ENCODE measurements at regions not wholly inside any gene's neighbourhood (a gene's known extent, or its start where the extent isn't known, plus 50 kb on each side); places are given as distances from the start of the nearest gene placed in this dataset.

GRCh38 chr17:36824678-36825101, 112.6 kb upstream of the LHX1 start:
- ChIA-PET POLR2A (ENCODE audit: partially characterized antibody) (no interaction called here), CTCF (ENCODE audit: partially characterized antibody) (no interaction called here)
- intact Hi-C loops (cut with micrococcal nuclease) = no loop called here
- H3K4me1 ChIP-seq (ENCODE audit: insufficient read depth, low read length) = no peaks in the 10 kb centered on the region
- Mint-ChIP-seq H3K9me3 (no peaks in the 10 kb centered on the region), H3K4me1 (peaks cover 0 to 1% (median 0%) of the 10 kb centered on the region in 4 donors), H3K4me3 (no peak overlapping the region), H3K27ac (no peak overlapping the region), H3K36me3 (no peaks in the 10 kb centered on the region), H3K27me3 (peaks cover 37 to 38% of the 10 kb centered on the region in 2 donors)
- H3K4me3 ChIP-seq (ENCODE audit: low read length in 2 of 2) = no peak overlapping the region
- H3K36me3 ChIP-seq (ENCODE audit: insufficient read depth, low read length) = no peaks in the 10 kb centered on the region
- no peaks in the 10 kb centered on the region for H3K9me3 ChIP-seq (ENCODE audit: control insufficient read depth in 1 of 2, low read length in 2 of 2)
- no peak overlapping the region for H3K27ac ChIP-seq (ENCODE audit: low read depth, low read length)
- no peak for DNase-seq
- H3K27me3 ChIP-seq (ENCODE audit: insufficient read depth, low read length) = no peaks in the 10 kb centered on the region

GRCh38 chr17:36825113-36825512, 112.2 kb upstream of the LHX1 start:
- no peak for DNase-seq
- Mint-ChIP-seq H3K4me1 (peaks cover 0 to 1% (median 0%) of the 10 kb centered on the region in 4 donors), H3K4me3 (no peak overlapping the region), H3K27ac (no peak overlapping the region), H3K27me3 (peaks cover 37 to 38% of the 10 kb centered on the region in 2 donors), H3K9me3 (no peaks in the 10 kb centered on the region), H3K36me3 (no peaks in the 10 kb centered on the region)
- Histone ChIP-seq H3K36me3 (ENCODE audit: insufficient read depth, low read length) (no peaks in the 10 kb centered on the region), H3K9me3 (ENCODE audit: control insufficient read depth in 1 of 2, low read length in 2 of 2) (no peaks in the 10 kb centered on the region), H3K27ac (ENCODE audit: low read depth, low read length) (no peak overlapping the region), H3K4me3 (ENCODE audit: low read length in 2 of 2) (no peak overlapping the region), H3K27me3 (ENCODE audit: insufficient read depth, low read length) (no peaks in the 10 kb centered on the region), H3K4me1 (ENCODE audit: insufficient read depth, low read length) (no peaks in the 10 kb centered on the region)
- ChIA-PET CTCF (ENCODE audit: partially characterized antibody) (no interaction called here), POLR2A (ENCODE audit: partially characterized antibody) (no interaction called here)
- intact Hi-C loops (cut with micrococcal nuclease) = no loop called here

DNA sequence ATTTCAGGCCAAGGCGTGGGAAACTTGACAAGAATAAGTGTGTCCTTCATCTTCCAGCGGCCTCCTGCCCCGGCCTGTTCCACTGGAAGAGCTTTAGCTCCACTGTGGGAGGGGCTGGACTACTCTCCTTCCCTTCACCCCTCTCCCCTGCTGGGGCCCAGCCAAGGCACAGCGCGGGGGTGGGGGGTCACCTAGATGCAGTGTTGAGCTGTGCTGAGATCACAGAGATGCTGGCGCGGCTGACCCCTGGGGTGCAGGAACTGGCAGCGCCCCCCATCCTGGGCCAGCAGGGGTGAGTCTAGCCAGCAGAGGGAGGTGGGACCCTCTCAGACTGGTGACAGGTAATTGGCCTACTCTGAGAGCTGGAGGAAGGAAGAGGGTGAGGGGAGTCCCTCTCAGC, 111.8 kb upstream of the LHX1 start:
- Mint-ChIP-seq H3K36me3 (no peaks in the 10 kb centered on the region), H3K9me3 (no peaks in the 10 kb centered on the region), H3K27me3 (peaks cover 37% of the 10 kb centered on the region in 2 donors), H3K4me3 (no peak overlapping the region), H3K4me1 (peaks cover 0 to 1% (median 0%) of the 10 kb centered on the region in 4 donors), H3K27ac (no peak overlapping the region)
- POLR2A ChIA-PET (ENCODE audit: partially characterized antibody) = no interaction called here
- H3K36me3 ChIP-seq (ENCODE audit: insufficient read depth, low read length) = no peaks in the 10 kb centered on the region
- no peaks in the 10 kb centered on the region for H3K9me3 ChIP-seq (ENCODE audit: control insufficient read depth in 1 of 2, low read length in 2 of 2)
- H3K27ac ChIP-seq (ENCODE audit: low read depth, low read length) = no peak overlapping the region
- DNase-seq = no peak
- no peak overlapping the region for H3K4me3 ChIP-seq (ENCODE audit: low read length in 2 of 2)
- H3K27me3 ChIP-seq (ENCODE audit: insufficient read depth, low read length) = no peaks in the 10 kb centered on the region
- intact Hi-C loops (cut with micrococcal nuclease) = no loop called here
- CTCF ChIA-PET (ENCODE audit: partially characterized antibody) = no interaction called here
- no peaks in the 10 kb centered on the region for H3K4me1 ChIP-seq (ENCODE audit: insufficient read depth, low read length)

DNA sequence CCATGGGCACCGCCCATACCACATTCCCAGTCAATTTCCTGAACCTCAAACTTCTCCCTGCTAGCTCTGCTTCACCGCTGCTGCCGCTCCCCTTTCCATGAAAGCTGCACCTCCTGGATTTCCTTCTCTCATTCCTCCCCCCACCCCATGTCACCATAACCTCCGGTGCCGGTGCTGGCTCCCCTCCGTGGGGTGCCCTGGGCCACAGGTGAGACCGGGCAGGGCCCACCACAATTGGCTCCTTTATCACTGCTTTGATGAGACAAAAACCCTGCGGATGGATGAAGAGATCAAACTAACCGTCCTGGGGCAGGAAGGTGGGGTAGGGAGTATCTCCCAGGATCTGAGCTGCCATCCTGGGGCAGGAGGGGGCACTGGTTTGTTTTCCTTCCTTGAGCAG, 111.3 kb upstream of the LHX1 start:
- H3K27me3 ChIP-seq (ENCODE audit: insufficient read depth, low read length) = no peaks in the 10 kb centered on the region
- no peaks in the 10 kb centered on the region for H3K36me3 ChIP-seq (ENCODE audit: insufficient read depth, low read length)
- Mint-ChIP-seq H3K4me1 (peaks cover 0 to 1% (median 0%) of the 10 kb centered on the region in 4 donors), H3K27ac (no peak overlapping the region), H3K36me3 (no peaks in the 10 kb centered on the region), H3K9me3 (no peaks in the 10 kb centered on the region), H3K4me3 (no peak overlapping the region), H3K27me3 (peaks cover 36% of the 10 kb centered on the region in 2 donors)
- H3K4me3 ChIP-seq (ENCODE audit: low read length in 2 of 2) = no peak overlapping the region
- intact Hi-C loops (cut with micrococcal nuclease) = no loop called here
- DNase-seq = no peak
- ChIA-PET POLR2A (ENCODE audit: partially characterized antibody) (no interaction called here), CTCF (ENCODE audit: partially characterized antibody) (no interaction called here)
- no peaks in the 10 kb centered on the region for H3K4me1 ChIP-seq (ENCODE audit: insufficient read depth, low read length)
- H3K9me3 ChIP-seq (ENCODE audit: control insufficient read depth in 1 of 2, low read length in 2 of 2) = no peaks in the 10 kb centered on the region
- H3K27ac ChIP-seq (ENCODE audit: low read depth, low read length) = no peak overlapping the region

GRCh38 chr17:36827081-36827480, 110.2 kb upstream of the LHX1 start:
- no peak overlapping the region for H3K27ac ChIP-seq (ENCODE audit: low read depth, low read length)
- H3K27me3 ChIP-seq (ENCODE audit: insufficient read depth, low read length) = no peaks in the 10 kb centered on the region
- H3K9me3 ChIP-seq (ENCODE audit: control insufficient read depth in 1 of 2, low read length in 2 of 2) = no peaks in the 10 kb centered on the region
- H3K9me3 Mint-ChIP-seq = no peaks in the 10 kb centered on the region
- H3K27ac Mint-ChIP-seq = no peak overlapping the region
- H3K4me1 ChIP-seq (ENCODE audit: insufficient read depth, low read length) = no peaks in the 10 kb centered on the region
- H3K4me1 Mint-ChIP-seq = peaks cover 0 to 1% (median 0%) of the 10 kb centered on the region in 4 donors
- no peak overlapping the region for H3K4me3 Mint-ChIP-seq
- intact Hi-C loops (cut with micrococcal nuclease) = no loop called here
- POLR2A ChIA-PET (ENCODE audit: partially characterized antibody) = no interaction called here
- no peak overlapping the region for H3K4me3 ChIP-seq (ENCODE audit: low read length in 2 of 2)
- DNase-seq = no peak
- no peaks in the 10 kb centered on the region for H3K36me3 Mint-ChIP-seq
- no peaks in the 10 kb centered on the region for H3K36me3 ChIP-seq (ENCODE audit: insufficient read depth, low read length)
- CTCF ChIA-PET (ENCODE audit: partially characterized antibody) = no interaction called here
- peaks cover 28% of the 10 kb centered on the region in 2 donors for H3K27me3 Mint-ChIP-seq

- Mint-ChIP-seq H3K27me3 (peaks cover 22 to 24% of the 10 kb centered on the region in 2 donors), H3K27ac (no peak overlapping the region), H3K36me3 (no peaks in the 10 kb centered on the region), H3K9me3 (no peaks in the 10 kb centered on the region), H3K4me3 (no peak overlapping the region), H3K4me1 (peaks cover 0 to 1% (median 0%) of the 10 kb centered on the region in 4 donors)
- no peaks in the 10 kb centered on the region for H3K4me1 ChIP-seq (ENCODE audit: insufficient read depth, low read length)
- H3K4me3 ChIP-seq (ENCODE audit: low read length in 2 of 2) = no peak overlapping the region
- no peak for DNase-seq
- CTCF ChIA-PET (ENCODE audit: partially characterized antibody) = no interaction called here
- no peaks in the 10 kb centered on the region for H3K9me3 ChIP-seq (ENCODE audit: control insufficient read depth in 1 of 2, low read length in 2 of 2)
- no peaks in the 10 kb centered on the region for H3K27me3 ChIP-seq (ENCODE audit: insufficient read depth, low read length)
- H3K27ac ChIP-seq (ENCODE audit: low read depth, low read length) = no peak overlapping the region
- POLR2A ChIA-PET (ENCODE audit: partially characterized antibody) = no interaction called here
- no peaks in the 10 kb centered on the region for H3K36me3 ChIP-seq (ENCODE audit: insufficient read depth, low read length)
- intact Hi-C loops (cut with micrococcal nuclease) = no loop called here
Observed at GRCh38 chr17:36829676-36830075, 107.6 kb upstream of the LHX1 start.

GRCh38 chr17:36833279-36833678, 104.0 kb upstream of the LHX1 start:
- H3K27me3 ChIP-seq (ENCODE audit: insufficient read depth, low read length) = no peaks in the 10 kb centered on the region
- no peaks in the 10 kb centered on the region for H3K36me3 Mint-ChIP-seq
- ChIA-PET CTCF (ENCODE audit: partially characterized antibody) (no interaction called here), POLR2A (ENCODE audit: partially characterized antibody) (no interaction called here)
- no peak overlapping the region for H3K27ac Mint-ChIP-seq
- no peaks in the 10 kb centered on the region for H3K36me3 ChIP-seq (ENCODE audit: insufficient read depth, low read length)
- H3K4me3 ChIP-seq (ENCODE audit: low read length in 2 of 2) = no peak overlapping the region
- no peaks in the 10 kb centered on the region for H3K9me3 Mint-ChIP-seq
- no peak for DNase-seq
- peaks cover 2 to 5% of the 10 kb centered on the region in 2 donors for H3K27me3 Mint-ChIP-seq
- no peak overlapping the region for H3K4me3 Mint-ChIP-seq
- H3K4me1 ChIP-seq (ENCODE audit: insufficient read depth, low read length) = no peaks in the 10 kb centered on the region
- H3K4me1 Mint-ChIP-seq = no peaks in the 10 kb centered on the region
- H3K27ac ChIP-seq (ENCODE audit: low read depth, low read length) = no peak overlapping the region
- intact Hi-C loops (cut with micrococcal nuclease) = no loop called here
- no peaks in the 10 kb centered on the region for H3K9me3 ChIP-seq (ENCODE audit: control insufficient read depth in 1 of 2, low read length in 2 of 2)

DNA sequence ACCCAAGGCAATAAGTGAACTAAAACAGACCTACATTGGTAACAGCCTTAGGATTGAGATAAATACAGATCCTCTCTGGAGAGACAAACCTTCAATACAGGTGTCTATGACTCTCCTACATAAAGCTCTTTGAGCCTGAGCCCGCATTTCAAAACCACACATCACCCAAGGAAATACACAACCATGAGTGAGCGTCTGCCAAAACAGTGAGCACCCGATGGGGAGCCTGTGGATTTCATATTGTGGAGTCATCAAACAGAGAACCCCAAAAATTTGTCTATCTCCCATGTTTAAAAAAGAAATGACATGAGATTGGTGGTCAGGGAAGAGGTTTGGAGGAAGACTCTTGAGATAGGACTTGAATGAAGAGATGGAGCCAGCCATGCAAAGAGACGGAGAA, 102.2 kb upstream of the LHX1 start:
- no peak for DNase-seq
- CTCF ChIA-PET (ENCODE audit: partially characterized antibody) = no interaction called here

More for the DNA sequence above, 102.2 kb upstream of the LHX1 start:
- no peaks in the 10 kb centered on the region for H3K9me3 ChIP-seq (ENCODE audit: control insufficient read depth in 1 of 2, low read length in 2 of 2)
- no peak overlapping the region for H3K4me3 Mint-ChIP-seq
- no peaks in the 10 kb centered on the region for H3K4me1 Mint-ChIP-seq
- H3K36me3 Mint-ChIP-seq = no peaks in the 10 kb centered on the region
- no peak overlapping the region for H3K27ac Mint-ChIP-seq
- peaks cover 2 to 5% of the 10 kb centered on the region in 2 donors for H3K27me3 Mint-ChIP-seq
- no peak overlapping the region for H3K4me3 ChIP-seq (ENCODE audit: low read length in 2 of 2)
- H3K27ac ChIP-seq (ENCODE audit: low read depth, low read length) = no peak overlapping the region
- intact Hi-C loops (cut with micrococcal nuclease) = no loop called here
- H3K36me3 ChIP-seq (ENCODE audit: insufficient read depth, low read length) = no peaks in the 10 kb centered on the region
- POLR2A ChIA-PET (ENCODE audit: partially characterized antibody) = no interaction called here
- no peaks in the 10 kb centered on the region for H3K27me3 ChIP-seq (ENCODE audit: insufficient read depth, low read length)
- no peaks in the 10 kb centered on the region for H3K4me1 ChIP-seq (ENCODE audit: insufficient read depth, low read length)
- H3K9me3 Mint-ChIP-seq = no peaks in the 10 kb centered on the region

All from CD4-positive, alpha-beta memory T cell (primary cell).